ENCODE measurements at regions not wholly inside any gene's neighbourhood (a gene's known extent, or its start where the extent isn't known, plus 50 kb on each side); places are given as distances from the start of the nearest gene placed in this dataset.
"Not testable (repeated sequence)": the region's sequence is repeated elsewhere in the genome, so short reads cannot be mapped to it uniquely, and the experiment has no call there.

DNA sequence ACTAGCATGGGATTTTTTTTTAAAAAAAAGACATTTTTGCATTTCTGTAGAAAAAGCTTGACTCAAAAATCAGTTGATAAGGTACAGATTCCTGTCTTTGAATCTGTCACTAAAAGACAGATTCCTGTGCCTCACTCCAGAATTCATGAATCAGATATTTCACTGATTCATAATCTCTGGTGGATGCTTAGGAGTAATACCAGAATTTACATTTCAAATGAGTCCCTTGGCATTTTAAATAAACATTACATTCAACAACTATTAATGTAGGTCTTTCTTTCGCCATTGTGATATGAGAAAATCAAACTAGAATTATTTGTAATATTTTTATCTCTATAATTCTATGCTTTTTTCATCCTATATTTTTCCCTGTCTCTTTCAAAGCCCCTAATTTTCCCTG lies 128.3 kb downstream of the APIP start:
- H3K9me3 Mint-ChIP-seq (ENCODE audit: low read depth, unreplicated experiment): peaks cover 3% of the 10 kb centered on the region
- no TSS peak for BruUV-seq (replicated peaks)
- H3K27ac Mint-ChIP-seq (ENCODE audit: unreplicated experiment): no peak overlapping the region
- no peaks in the 10 kb centered on the region for H3K27me3 Mint-ChIP-seq (ENCODE audit: unreplicated experiment)
- peaks cover 81% of the 10 kb centered on the region for H3K4me1 Mint-ChIP-seq (ENCODE audit: low read depth, unreplicated experiment)
- H3K36me3 Mint-ChIP-seq (ENCODE audit: insufficient read depth, unreplicated experiment): peaks cover 10% of the 10 kb centered on the region
- CTCF ChIA-PET: no interaction called here
- DNase-seq: no peak
- no peak for TF ChIP-seq CTCF (IDR thresholded peaks at IDR 0.05; ENCODE audit: unreplicated experiment)
- intact Hi-C loops (cut with micrococcal nuclease; ENCODE audit: unreplicated experiment): no loop called here
- no peak overlapping the region for H3K4me3 Mint-ChIP-seq (ENCODE audit: low read depth, unreplicated experiment)

DNA sequence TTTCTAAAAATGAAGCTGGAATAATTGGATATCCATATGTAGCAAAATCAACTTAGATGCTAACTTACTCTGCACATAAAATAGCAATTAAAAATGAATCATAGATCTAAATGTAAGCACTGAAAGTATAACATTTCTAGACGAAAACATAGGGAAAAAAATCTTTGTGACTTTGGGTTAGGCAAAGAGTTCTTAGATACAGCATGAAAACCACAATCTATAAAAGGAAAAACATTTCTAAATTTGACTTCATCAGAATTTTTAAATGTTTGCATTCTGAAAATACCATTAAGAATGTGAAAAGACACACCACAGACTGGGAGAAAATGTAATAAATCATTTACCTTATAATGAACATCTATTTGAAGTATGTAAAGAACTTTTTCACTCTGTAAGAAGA lies 128.8 kb downstream of the APIP start:
- intact Hi-C loops (cut with micrococcal nuclease; ENCODE audit: unreplicated experiment): no loop called here
- H3K36me3 Mint-ChIP-seq (ENCODE audit: insufficient read depth, unreplicated experiment): peaks cover 10% of the 10 kb centered on the region

GRCh38 chr11:34784318-34784841 lies 131.8 kb downstream of the APIP start:
- TF ChIP-seq CTCF (IDR thresholded peaks at IDR 0.05; ENCODE audit: unreplicated experiment): no peak
- H3K27ac Mint-ChIP-seq (ENCODE audit: unreplicated experiment): peak overlapping the region; percentile 76
- DNase-seq: no peak
- CTCF ChIA-PET: no interaction called here
- H3K27me3 Mint-ChIP-seq (ENCODE audit: unreplicated experiment): no peaks in the 10 kb centered on the region
- H3K4me1 Mint-ChIP-seq (ENCODE audit: low read depth, unreplicated experiment): peaks cover 48% of the 10 kb centered on the region
- intact Hi-C loops (cut with micrococcal nuclease; ENCODE audit: unreplicated experiment): no loop called here
- peak overlapping the region; percentile 7 for H3K4me3 Mint-ChIP-seq (ENCODE audit: low read depth, unreplicated experiment)
- peaks cover 10% of the 10 kb centered on the region for H3K36me3 Mint-ChIP-seq (ENCODE audit: insufficient read depth, unreplicated experiment)
- peaks cover 2% of the 10 kb centered on the region for H3K9me3 Mint-ChIP-seq (ENCODE audit: low read depth, unreplicated experiment)
- no TSS peak for BruUV-seq (replicated peaks)

More for the DNA sequence above, 128.8 kb downstream of the APIP start:
- Mint-ChIP-seq H3K4me1 (ENCODE audit: low read depth, unreplicated experiment) (peaks cover 76% of the 10 kb centered on the region), H3K27me3 (ENCODE audit: unreplicated experiment) (no peaks in the 10 kb centered on the region), H3K27ac (ENCODE audit: unreplicated experiment) (no peak overlapping the region), H3K4me3 (ENCODE audit: low read depth, unreplicated experiment) (no peak overlapping the region), H3K9me3 (ENCODE audit: low read depth, unreplicated experiment) (peaks cover 3% of the 10 kb centered on the region)
- CTCF ChIA-PET: no interaction called here
- TF ChIP-seq CTCF (IDR thresholded peaks at IDR 0.05; ENCODE audit: unreplicated experiment): no peak
- no peak for DNase-seq
- no TSS peak for BruUV-seq (replicated peaks)

DNA sequence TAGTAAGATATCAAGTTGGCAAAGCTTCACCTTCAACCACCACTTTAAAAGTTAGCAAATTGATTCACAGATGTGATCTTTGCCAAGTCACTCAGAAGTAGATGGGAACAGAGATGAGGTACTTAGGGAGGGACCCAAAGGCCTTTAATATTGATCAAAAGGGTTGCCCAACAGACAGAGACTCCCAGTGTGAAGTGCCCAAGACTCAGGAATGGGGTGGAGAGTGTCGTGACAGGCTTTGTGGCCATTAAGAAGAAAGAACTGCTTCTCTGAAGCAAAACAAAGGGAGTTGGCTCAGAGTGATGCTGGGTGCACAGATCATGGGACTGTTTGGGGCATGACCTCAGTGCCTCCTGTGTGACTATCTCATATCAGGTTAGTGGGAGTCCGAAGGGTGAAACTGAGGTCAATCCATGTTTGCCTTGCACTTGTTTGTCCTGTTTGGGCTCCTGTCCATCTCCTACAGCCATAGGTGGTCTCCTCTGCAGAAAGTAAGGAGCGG lies 132.3 kb downstream of the APIP start:
- DNase-seq: peak; percentile 43
- no TSS peak for BruUV-seq (replicated peaks)
- H3K4me3 Mint-ChIP-seq (ENCODE audit: low read depth, unreplicated experiment): peak overlapping the region; percentile 7
- peaks cover 2% of the 10 kb centered on the region for H3K9me3 Mint-ChIP-seq (ENCODE audit: low read depth, unreplicated experiment)
- intact Hi-C loops (cut with micrococcal nuclease; ENCODE audit: unreplicated experiment): no loop called here
- CTCF ChIA-PET: interaction anchor here (1.1 kb wide), 1 partner anchor 129 kb away, joined by 4 read pairs; no protein-coding TSS in a partner anchor
- H3K27ac Mint-ChIP-seq (ENCODE audit: unreplicated experiment): peak overlapping the region; percentile 76
- H3K36me3 Mint-ChIP-seq (ENCODE audit: insufficient read depth, unreplicated experiment): peaks cover 10% of the 10 kb centered on the region
- H3K27me3 Mint-ChIP-seq (ENCODE audit: unreplicated experiment): no peaks in the 10 kb centered on the region
- peaks cover 43% of the 10 kb centered on the region for H3K4me1 Mint-ChIP-seq (ENCODE audit: low read depth, unreplicated experiment)
- no peak for TF ChIP-seq CTCF (IDR thresholded peaks at IDR 0.05; ENCODE audit: unreplicated experiment)

GRCh38 chr11:34781826-34782225 lies 134.4 kb downstream of the APIP start:
- CTCF ChIA-PET; H3K9me3 Mint-ChIP-seq (ENCODE audit: low read depth, unreplicated experiment): not testable (repeated sequence)

More at GRCh38 chr11:34781826-34782225, 134.4 kb downstream of the APIP start:
- BruUV-seq (replicated peaks); H3K4me3 Mint-ChIP-seq (ENCODE audit: low read depth, unreplicated experiment); H3K27me3 Mint-ChIP-seq (ENCODE audit: unreplicated experiment); intact Hi-C loops (cut with micrococcal nuclease; ENCODE audit: unreplicated experiment); DNase-seq; H3K27ac Mint-ChIP-seq (ENCODE audit: unreplicated experiment): not testable (repeated sequence)
- Mint-ChIP-seq H3K36me3 (ENCODE audit: insufficient read depth, unreplicated experiment) (peaks cover 10% of the 10 kb centered on the region), H3K4me1 (ENCODE audit: low read depth, unreplicated experiment) (peaks cover 25% of the 10 kb centered on the region)
